ENCODE measurements at regions not wholly inside any gene's neighbourhood (a gene's known extent, or its start where the extent isn't known, plus 50 kb on each side); places are given as distances from the start of the nearest gene placed in this dataset.

DNA sequence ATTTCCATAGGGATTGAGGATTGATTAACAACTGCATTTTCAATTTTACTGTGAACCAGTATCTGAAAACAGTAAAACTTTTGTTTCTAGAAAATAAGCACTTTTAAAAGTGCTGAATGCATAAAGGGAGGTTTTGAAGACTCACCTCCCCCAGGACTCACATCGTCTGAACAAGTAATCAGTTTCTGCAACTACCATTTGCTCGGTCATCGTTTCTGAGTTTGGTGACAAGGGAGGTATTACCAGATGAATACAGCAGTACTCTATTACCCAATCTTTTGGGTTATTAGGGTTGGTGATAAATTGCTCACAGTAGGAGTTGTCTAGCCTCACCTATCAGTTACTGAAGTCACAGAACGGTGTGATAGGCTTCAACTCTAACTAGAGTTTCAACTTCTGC lies 234.5 kb upstream of the FN1 start:
- no peaks in the 10 kb centered on the region for H3K27me3 ChIP-seq (ENCODE audit: control insufficient read depth, insufficient read depth, low read length)
- no peak overlapping the region for H3K4me3 ChIP-seq (ENCODE audit: low read depth, low read length)
- TF ChIP-seq, protein P1, sequence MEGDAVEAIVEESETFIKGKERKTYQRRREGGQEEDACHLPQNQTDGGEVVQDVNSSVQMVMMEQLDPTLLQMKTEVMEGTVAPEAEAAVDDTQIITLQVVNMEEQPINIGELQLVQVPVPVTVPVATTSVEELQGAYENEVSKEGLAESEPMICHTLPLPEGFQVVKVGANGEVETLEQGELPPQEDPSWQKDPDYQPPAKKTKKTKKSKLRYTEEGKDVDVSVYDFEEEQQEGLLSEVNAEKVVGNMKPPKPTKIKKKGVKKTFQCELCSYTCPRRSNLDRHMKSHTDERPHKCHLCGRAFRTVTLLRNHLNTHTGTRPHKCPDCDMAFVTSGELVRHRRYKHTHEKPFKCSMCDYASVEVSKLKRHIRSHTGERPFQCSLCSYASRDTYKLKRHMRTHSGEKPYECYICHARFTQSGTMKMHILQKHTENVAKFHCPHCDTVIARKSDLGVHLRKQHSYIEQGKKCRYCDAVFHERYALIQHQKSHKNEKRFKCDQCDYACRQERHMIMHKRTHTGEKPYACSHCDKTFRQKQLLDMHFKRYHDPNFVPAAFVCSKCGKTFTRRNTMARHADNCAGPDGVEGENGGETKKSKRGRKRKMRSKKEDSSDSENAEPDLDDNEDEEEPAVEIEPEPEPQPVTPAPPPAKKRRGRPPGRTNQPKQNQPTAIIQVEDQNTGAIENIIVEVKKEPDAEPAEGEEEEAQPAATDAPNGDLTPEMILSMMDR (IDR thresholded peaks at IDR 0.05; ENCODE audit: insufficient read depth, low read depth, low read length) = no peak
- no peaks in the 10 kb centered on the region for H3K36me3 ChIP-seq (ENCODE audit: control insufficient read depth, insufficient read depth, low read length)
- CTCF ChIA-PET = no interaction called here
- DNase-seq (ENCODE audit: low read depth) = no peak
- POLR2A ChIA-PET = no interaction called here

DNA sequence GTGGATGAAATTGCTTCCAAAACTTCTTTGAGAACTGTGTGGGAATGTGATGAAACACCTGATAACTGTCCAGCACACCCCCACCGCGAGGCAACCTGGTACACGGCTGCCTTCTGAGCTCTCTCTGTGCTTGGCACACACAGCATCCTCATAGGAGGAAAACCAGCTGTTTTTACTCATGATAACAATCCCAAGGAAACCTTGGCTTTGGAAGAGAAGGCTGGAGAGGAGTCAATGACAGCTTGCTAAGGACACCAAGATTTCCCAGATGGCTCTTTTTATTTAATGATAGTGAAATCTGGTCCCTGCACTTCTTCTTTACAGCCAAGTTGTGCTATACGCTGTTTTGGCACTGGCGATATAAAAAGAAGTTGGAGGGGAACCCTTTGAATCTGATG lies 232.5 kb upstream of the FN1 start:
- H3K27me3 ChIP-seq (ENCODE audit: control insufficient read depth, insufficient read depth, low read length) = no peaks in the 10 kb centered on the region
- ChIA-PET CTCF (no interaction called here), POLR2A (no interaction called here)
- H3K36me3 ChIP-seq (ENCODE audit: control insufficient read depth, insufficient read depth, low read length) = no peaks in the 10 kb centered on the region
- no peak for DNase-seq (ENCODE audit: low read depth)
- TF ChIP-seq, protein P1 (IDR thresholded peaks at IDR 0.05; ENCODE audit: insufficient read depth, low read depth, low read length) = no peak
- H3K4me3 ChIP-seq (ENCODE audit: low read depth, low read length) = no peak overlapping the region

DNA sequence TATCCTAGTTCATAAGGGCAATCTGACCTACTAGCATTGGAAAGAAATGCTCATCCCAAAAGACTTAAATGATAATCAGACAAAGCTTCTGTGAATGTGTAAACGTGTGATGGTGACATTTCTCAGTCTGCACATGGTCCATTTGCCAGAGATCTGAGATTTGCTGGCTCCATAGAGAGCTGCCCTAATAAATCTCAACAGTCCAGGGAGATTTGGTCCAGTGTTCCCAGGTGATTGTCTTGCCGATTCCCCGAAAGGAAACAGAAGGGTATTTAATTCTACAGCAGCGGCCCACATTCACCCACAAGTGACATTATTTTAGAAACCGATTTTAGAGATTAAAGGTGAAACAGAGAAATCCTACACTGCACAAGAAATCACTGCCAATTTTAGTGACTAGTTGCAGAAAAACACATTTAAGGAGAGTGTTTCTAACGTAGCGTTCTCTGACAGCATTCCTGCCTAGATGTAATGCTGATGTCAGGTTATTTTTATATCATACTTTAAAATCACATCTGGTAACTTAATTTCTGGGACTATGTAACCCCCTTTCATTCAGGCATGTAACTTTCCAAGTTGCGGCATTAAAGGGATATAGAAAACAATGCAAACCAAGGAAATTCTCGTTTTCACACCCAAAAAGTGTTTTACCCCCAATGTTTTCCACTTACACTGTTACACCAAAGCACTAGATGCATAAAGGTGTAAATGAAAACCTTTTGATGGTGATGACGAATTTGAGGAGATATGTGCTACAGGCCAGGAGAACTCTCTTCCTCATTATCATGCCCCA lies 231.9 kb upstream of the FN1 start:
- TF ChIP-seq, protein P1 (IDR thresholded peaks at IDR 0.05; ENCODE audit: insufficient read depth, low read depth, low read length) = no peak
- POLR2A ChIA-PET = no interaction called here
- Histone ChIP-seq H3K4me3 (ENCODE audit: low read depth, low read length) (no peak overlapping the region), H3K36me3 (ENCODE audit: control insufficient read depth, insufficient read depth, low read length) (no peaks in the 10 kb centered on the region), H3K27me3 (ENCODE audit: control insufficient read depth, insufficient read depth, low read length) (no peaks in the 10 kb centered on the region)
- CTCF ChIA-PET = no interaction called here
- no peak for DNase-seq (ENCODE audit: low read depth)

DNA sequence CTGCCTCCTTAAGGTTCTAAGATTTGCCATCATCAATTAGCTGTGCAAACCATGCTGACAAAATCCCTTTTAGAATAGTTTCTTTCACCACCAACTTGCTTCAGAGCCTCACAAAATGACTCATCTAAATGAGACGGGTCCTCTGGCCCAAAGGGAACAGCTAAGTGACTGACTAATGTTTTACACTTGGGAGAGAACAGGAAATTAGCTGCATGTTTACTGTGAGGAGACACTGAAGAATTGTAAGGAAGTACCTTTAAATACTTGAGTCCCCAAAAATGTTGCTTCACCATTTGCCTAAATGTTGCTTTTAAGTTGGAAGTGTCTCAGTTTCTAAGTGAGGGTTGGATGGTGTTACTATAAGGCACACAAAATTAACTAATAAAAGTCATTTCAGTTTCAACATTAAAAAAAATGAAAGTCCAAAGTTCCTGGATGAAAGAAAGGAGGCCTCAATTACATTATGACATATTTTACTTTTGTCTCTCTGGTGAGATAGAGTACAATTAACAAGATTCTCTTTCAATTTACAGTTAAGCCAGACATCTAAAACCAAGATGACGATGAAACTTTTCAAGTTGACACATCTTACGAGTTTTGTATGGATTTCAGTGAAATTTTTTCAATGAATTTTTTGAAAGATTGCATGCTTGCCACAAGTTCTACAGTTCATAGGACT lies 229.1 kb upstream of the FN1 start:
- Histone ChIP-seq H3K36me3 (ENCODE audit: control insufficient read depth, insufficient read depth, low read length) (no peaks in the 10 kb centered on the region), H3K27me3 (ENCODE audit: control insufficient read depth, insufficient read depth, low read length) (no peaks in the 10 kb centered on the region), H3K4me3 (ENCODE audit: low read depth, low read length) (no peak overlapping the region)
- CTCF ChIA-PET = no interaction called here
- TF ChIP-seq, protein P1 (IDR thresholded peaks at IDR 0.05; ENCODE audit: insufficient read depth, low read depth, low read length) = no peak
- peak; percentile 77 for DNase-seq (ENCODE audit: low read depth)
- POLR2A ChIA-PET = interaction anchor here (0.6 kb wide), 1 partner anchor 29 kb away, joined by 4 read pairs; no protein-coding TSS in a partner anchor

DNA sequence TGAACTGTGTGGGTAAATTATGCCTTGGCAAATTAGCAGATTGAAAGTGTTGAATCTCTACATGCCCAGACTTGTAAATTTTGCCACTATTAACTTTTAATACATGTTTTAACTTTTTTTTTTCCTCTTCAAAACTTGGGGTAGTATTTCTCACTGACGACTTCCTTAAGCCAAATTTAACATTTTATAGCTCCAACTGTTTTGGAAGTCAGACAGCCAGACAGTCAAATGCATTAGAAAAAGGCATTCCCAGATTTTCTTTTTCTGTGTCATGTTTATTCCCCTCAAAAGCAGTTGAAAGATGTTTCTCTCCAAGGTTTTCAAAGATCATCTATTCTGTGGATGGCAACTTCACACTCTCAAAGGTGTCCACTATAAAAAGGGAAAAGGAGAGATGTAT lies 226.8 kb upstream of the FN1 start:
- H3K36me3 ChIP-seq (ENCODE audit: control insufficient read depth, insufficient read depth, low read length) = no peaks in the 10 kb centered on the region
- H3K27me3 ChIP-seq (ENCODE audit: control insufficient read depth, insufficient read depth, low read length) = no peaks in the 10 kb centered on the region
- TF ChIP-seq, protein P1 (IDR thresholded peaks at IDR 0.05; ENCODE audit: insufficient read depth, low read depth, low read length) = no peak
- no peak overlapping the region for H3K4me3 ChIP-seq (ENCODE audit: low read depth, low read length)
- ChIA-PET CTCF (no interaction called here), POLR2A (no interaction called here)
- no peak for DNase-seq (ENCODE audit: low read depth)

Data from BJ (cell line).